COLO668 (cell line): ENCODE measurements at regions not wholly inside any gene's neighbourhood (a gene's known extent, or its start where the extent isn't known, plus 50 kb on each side); places are given as distances from the start of the nearest gene placed in this dataset.
"Not testable (repeated sequence)": the region's sequence is repeated elsewhere in the genome, so short reads cannot be mapped to it uniquely, and the experiment has no call there.

Experiments
- DNase-seq: peaks from one replicate; lab custom pipeline; 2025; ENCODE audit not compliant: unreplicated experiment; lab: John Stamatoyannopoulos, UW

GRCh38 chr14:105864116-105864515, 337.7 kb downstream of the TMEM121 start:
- DNase-seq: no peak

GRCh38 chr14:105864651-105865265, 338.4 kb downstream of the TMEM121 start:
- DNase-seq: no peak

- no peak for DNase-seq
Measured at GRCh38 chr14:105865266-105865903, 339.0 kb downstream of the TMEM121 start.

GRCh38 chr14:105865904-105866840, 339.8 kb downstream of the TMEM121 start:
- DNase-seq: no peak

- no peak for DNase-seq
Measured at GRCh38 chr14:105866841-105867321, 340.5 kb downstream of the TMEM121 start.

GRCh38 chr14:105867961-105868599, 341.7 kb downstream of the TMEM121 start:
- no peak for DNase-seq

- DNase-seq: no peak
Measured at GRCh38 chr14:105871590-105871989, 345.2 kb downstream of the TMEM121 start.

- no peak for DNase-seq
Measured at GRCh38 chr14:105873870-105874512, 347.6 kb downstream of the TMEM121 start.

- no peak for DNase-seq
Measured at GRCh38 chr14:105876158-105876557, 349.8 kb downstream of the TMEM121 start.

- DNase-seq: no peak
Measured at GRCh38 chr14:105876829-105877228, 350.4 kb downstream of the TMEM121 start.

- no peak for DNase-seq
Measured at GRCh38 chr14:105877645-105878044, 351.3 kb downstream of the TMEM121 start.

- no peak for DNase-seq
Measured at GRCh38 chr14:105878125-105878524, 351.7 kb downstream of the TMEM121 start.

- DNase-seq: no peak
Measured at GRCh38 chr14:105878554-105878953, 352.2 kb downstream of the TMEM121 start.

GRCh38 chr14:105879503-105879866, 353.1 kb downstream of the TMEM121 start:
- no peak for DNase-seq

- no peak for DNase-seq
Measured at GRCh38 chr14:105879867-105880561, 353.6 kb downstream of the TMEM121 start.

GRCh38 chr14:105880616-105881015, 354.2 kb downstream of the TMEM121 start:
- no peak for DNase-seq

- DNase-seq: no peak
Measured at GRCh38 chr14:105881021-105881930, 354.9 kb downstream of the TMEM121 start.

- not testable (repeated sequence) for DNase-seq
Measured at GRCh38 chr14:105882011-105882410, 355.6 kb downstream of the TMEM121 start.

GRCh38 chr14:105882626-105883025, 356.2 kb downstream of the TMEM121 start:
- DNase-seq: no peak
